K562 (cell line): ENCODE measurements at regions not wholly inside any gene's neighbourhood (a gene's known extent, or its start where the extent isn't known, plus 50 kb on each side); places are given as distances from the start of the nearest gene placed in this dataset.

Experiments used
- FOXO4 ChIP-seq: fragments of 450-650 bp; formaldehyde crosslinking; IDR thresholded peaks from 2 replicates; pipeline ENCODE4 v1.4.0; 2020; ENCODE audit warnings: mild to moderate bottlenecking, moderate library complexity
- KLF1 ChIP-seq: fragments of 450-650 bp; IDR thresholded peaks from 2 replicates; pipeline ENCODE4 v1.6.1; 2016; ENCODE audit warnings: missing genetic modification characterization, missing compliant biosample characterization
- RBFOX2 ChIP-seq: fragments of 200-400 bp; formaldehyde crosslinking; IDR thresholded peaks from 2 replicates; pipeline ENCODE4 v1.6.1; 2017; ENCODE audit warnings: low read depth, mild to moderate bottlenecking, low read length, moderate library complexity
- TBP ChIP-seq: optimal IDR thresholded peaks from 2 replicates; pipeline ENCODE3; 2011; ENCODE audit warnings: low read depth, low read length, improper control_type of control experiment
- USF2 ChIP-seq: sonication (generic); formaldehyde crosslinking; IDR thresholded peaks from 2 replicates; pipeline ENCODE4 v1.5.0; 2020; ENCODE audit warnings: missing genetic modification reagents
- ZNF274 ChIP-seq: IDR thresholded peaks from 2 replicates; pipeline ENCODE4 v1.6.1; 2011; ENCODE audit warnings: low read depth, mild to moderate bottlenecking, low read length, moderate library complexity, borderline replicate concordance
- ZNF354B ChIP-seq: fragments of 250-450 bp; sonication (Bioruptor Pico); IDR thresholded peaks from 2 replicates; pipeline ENCODE4 v1.4.0; 2020
- ZNF764 ChIP-seq: fragments of 250-450 bp; sonication (Bioruptor Pico); IDR thresholded peaks from 2 replicates; pipeline ENCODE4 v1.4.0; 2020; ENCODE audit warnings: low read depth, mild to moderate bottlenecking, moderate library complexity
- TF ChIP-seq, protein P1 (sequence below): IDR thresholded peaks from 2 replicates; pipeline ENCODE4 v1.6.1; 2016; ENCODE audit warnings: missing genetic modification characterization, missing compliant biosample characterization
- TF ChIP-seq, protein P2 (sequence below), 2 experiments: fragments of 450-650 bp in 1 of 2; sonication (generic) in 1 of 2; formaldehyde crosslinking; conservative IDR thresholded peaks; 2 replicates each; pipeline versions ENCODE4 v1.4.0 to v1.8.1; 2020 to 2022; ENCODE audit warnings: mild to moderate bottlenecking in 1 of 2, missing genetic modification reagents in 1 of 2

GRCh38 chr12:25827747-25828146 is 130.7 kb upstream of the RASSF8 start (continued):
- TF ChIP-seq ZNF274: no peak
- TF ChIP-seq KLF1 (tag): no peak
- TF ChIP-seq ZNF764 (CRISPR knock-in tag): no peak
- TF ChIP-seq, protein P1, sequence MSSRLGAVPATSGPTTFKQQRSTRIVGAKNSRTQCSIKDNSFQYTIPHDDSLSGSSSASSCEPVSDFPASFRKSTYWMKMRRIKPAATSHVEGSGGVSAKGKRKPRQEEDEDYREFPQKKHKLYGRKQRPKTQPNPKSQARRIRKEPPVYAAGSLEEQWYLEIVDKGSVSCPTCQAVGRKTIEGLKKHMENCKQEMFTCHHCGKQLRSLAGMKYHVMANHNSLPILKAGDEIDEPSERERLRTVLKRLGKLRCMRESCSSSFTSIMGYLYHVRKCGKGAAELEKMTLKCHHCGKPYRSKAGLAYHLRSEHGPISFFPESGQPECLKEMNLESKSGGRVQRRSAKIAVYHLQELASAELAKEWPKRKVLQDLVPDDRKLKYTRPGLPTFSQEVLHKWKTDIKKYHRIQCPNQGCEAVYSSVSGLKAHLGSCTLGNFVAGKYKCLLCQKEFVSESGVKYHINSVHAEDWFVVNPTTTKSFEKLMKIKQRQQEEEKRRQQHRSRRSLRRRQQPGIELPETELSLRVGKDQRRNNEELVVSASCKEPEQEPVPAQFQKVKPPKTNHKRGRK (tag): no peak
- no peak for TF ChIP-seq TBP
- no peak for TF ChIP-seq RBFOX2
- TF ChIP-seq USF2: no peak
- TF ChIP-seq ZNF354B (CRISPR knock-in tag): no peak
- TF ChIP-seq, protein P2, sequence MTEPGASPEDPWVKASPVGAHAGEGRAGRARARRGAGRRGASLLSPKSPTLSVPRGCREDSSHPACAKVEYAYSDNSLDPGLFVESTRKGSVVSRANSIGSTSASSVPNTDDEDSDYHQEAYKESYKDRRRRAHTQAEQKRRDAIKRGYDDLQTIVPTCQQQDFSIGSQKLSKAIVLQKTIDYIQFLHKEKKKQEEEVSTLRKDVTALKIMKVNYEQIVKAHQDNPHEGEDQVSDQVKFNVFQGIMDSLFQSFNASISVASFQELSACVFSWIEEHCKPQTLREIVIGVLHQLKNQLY (CRISPR knock-in tag; conservative IDR thresholded peaks at IDR 0.05): no peak
- TF ChIP-seq FOXO4 (CRISPR knock-in tag): no peak
